Lower lobe of right lung (tissue), 2 donors: ENCODE measurements at regions not wholly inside any gene's neighbourhood (a gene's known extent, or its start where the extent isn't known, plus 50 kb on each side); places are given as distances from the start of the nearest gene placed in this dataset.

Experiments used
- ATAC-seq, 2 donors: fragments of 200-7000 bp; cut with Tn5 transposase; one replicate each; pipeline ENCODE4 v1.9.1; 2020 to 2022; ENCODE audit warnings: mild to moderate bottlenecking in 2 of 2, moderate library complexity in 2 of 2
- DNase-seq: peaks from one replicate; pipeline ENCODE4 v3.0.0-alpha.2; 2020
- H3K27ac ChIP-seq: fragments of 200-600 bp; one replicate; pipeline ENCODE4 v1.8.0; 2022
- H3K27me3 ChIP-seq: fragments of 200-600 bp; one replicate; pipeline ENCODE4 v1.8.0; 2022; ENCODE audit warnings: low read depth
- H3K36me3 ChIP-seq: fragments of 200-600 bp; one replicate; pipeline ENCODE4 v1.8.0; 2022; ENCODE audit warnings: mild to moderate bottlenecking
- H3K4me1 ChIP-seq: fragments of 200-600 bp; one replicate; pipeline ENCODE4 v1.8.0; 2022
- H3K4me3 ChIP-seq: fragments of 200-600 bp; one replicate; pipeline ENCODE4 v1.8.0; 2022; ENCODE audit warnings: mild to moderate bottlenecking
- H3K9me3 ChIP-seq: fragments of 200-600 bp; one replicate; pipeline ENCODE4 v1.8.0; 2022
- CTCF ChIP-seq: fragments of 200-600 bp; IDR thresholded peaks from one replicate; pipeline ENCODE4 v1.8.0; 2022; ENCODE audit warnings: antibody characterized with exemption, mild to moderate bottlenecking
- intact Hi-C: fragments of 100-400 bp; cut with DNase I; formaldehyde crosslinking; loops from one replicate; pipeline ENCODE4 v1.11.0; 2022
- donor health status: DM: no; HTN: yes; CAD: no; lungs with severe emphysema.

- peaks cover 16% of the 10 kb centered on the region for H3K4me1 ChIP-seq
- no peak for TF ChIP-seq CTCF
- no peak for DNase-seq
- peak overlapping the region; percentile 79 for H3K27ac ChIP-seq
- ATAC-seq: peak in 1 of 2 donors; percentile 1
- intact Hi-C loops: no loop called here
- H3K4me3 ChIP-seq: peak overlapping the region; percentile 63
- H3K9me3 ChIP-seq: no peaks in the 10 kb centered on the region
- no peaks in the 10 kb centered on the region for H3K36me3 ChIP-seq
- peaks cover 16% of the 10 kb centered on the region for H3K27me3 ChIP-seq
Observed at GRCh38 chr9:88077071-88077617, 61.1 kb downstream of the SPATA31C2 start.

- peaks cover 16% of the 10 kb centered on the region for H3K27me3 ChIP-seq
- no peaks in the 10 kb centered on the region for H3K9me3 ChIP-seq
- DNase-seq (peak; percentile 90), ATAC-seq (peak; percentile 94 to 97)
- H3K4me3 ChIP-seq: peak overlapping the region; percentile 63
- H3K36me3 ChIP-seq: no peaks in the 10 kb centered on the region
- peaks cover 16% of the 10 kb centered on the region for H3K4me1 ChIP-seq
- intact Hi-C loops: no loop called here
- TF ChIP-seq CTCF: no peak
- H3K27ac ChIP-seq: peak overlapping the region; percentile 79
Observed at GRCh38 chr9:88076286-88077070, 61.8 kb downstream of the SPATA31C2 start.

- DNase-seq: no peak
- Histone ChIP-seq H3K4me3 (peak overlapping the region; percentile 63), H3K36me3 (no peaks in the 10 kb centered on the region), H3K27me3 (peaks cover 16% of the 10 kb centered on the region), H3K27ac (peak overlapping the region; percentile 79), H3K4me1 (peaks cover 16% of the 10 kb centered on the region), H3K9me3 (no peaks in the 10 kb centered on the region)
- TF ChIP-seq CTCF: peak; percentile 20
- intact Hi-C loops: no loop called here
- no peak for ATAC-seq
Observed at GRCh38 chr9:88075966-88076285, 62.3 kb downstream of the SPATA31C2 start.

- intact Hi-C loops: no loop called here
Observed at GRCh38 chr9:88075506-88075905, 62.8 kb downstream of the SPATA31C2 start.

GRCh38 chr9:88074931-88075330, 63.3 kb downstream of the SPATA31C2 start:
- no peak for ATAC-seq
- no peaks in the 10 kb centered on the region for H3K36me3 ChIP-seq
- peaks cover 16% of the 10 kb centered on the region for H3K27me3 ChIP-seq
- intact Hi-C loops: no loop called here
- no peak for DNase-seq
- H3K9me3 ChIP-seq: no peaks in the 10 kb centered on the region
- H3K4me3 ChIP-seq: no peak overlapping the region
- H3K27ac ChIP-seq: no peak overlapping the region
- peaks cover 16% of the 10 kb centered on the region for H3K4me1 ChIP-seq
- TF ChIP-seq CTCF: no peak

More at GRCh38 chr9:88075506-88075905, 62.8 kb downstream of the SPATA31C2 start:
- Histone ChIP-seq H3K36me3 (no peaks in the 10 kb centered on the region), H3K4me1 (peaks cover 16% of the 10 kb centered on the region), H3K4me3 (no peak overlapping the region), H3K9me3 (no peaks in the 10 kb centered on the region), H3K27ac (no peak overlapping the region), H3K27me3 (peaks cover 16% of the 10 kb centered on the region)
- ATAC-seq: no peak
- DNase-seq: no peak
- TF ChIP-seq CTCF: no peak
